Fibroblast of skin of left quadriceps (primary cell): ENCODE measurements at regions not wholly inside any gene's neighbourhood (a gene's known extent, or its start where the extent isn't known, plus 50 kb on each side); places are given as distances from the start of the nearest gene placed in this dataset.

Experiments used
- DNase-seq, 2 experiments: peaks; one replicate each; pipeline ENCODE4 v3.0.0-alpha.2; 2013; ENCODE audit warnings: low read depth in 2 of 2

GRCh38 chr13:40146063-40146462 is 490.6 kb downstream of the COG6 start:
- DNase-seq = no peak

- DNase-seq = no peak
Measured at GRCh38 chr13:40146611-40147117, 491.2 kb downstream of the COG6 start.

GRCh38 chr13:40148101-40148500 is 492.6 kb downstream of the COG6 start:
- no peak for DNase-seq

GRCh38 chr13:40148742-40149141 is 493.3 kb downstream of the COG6 start:
- DNase-seq = no peak

GRCh38 chr13:40149611-40150274 is 494.3 kb downstream of the COG6 start:
- DNase-seq = peak; percentile 33 to 34

- DNase-seq = no peak
Measured at GRCh38 chr13:40151673-40152072, 496.2 kb downstream of the COG6 start.

GRCh38 chr13:40152145-40152544 is 496.7 kb downstream of the COG6 start:
- DNase-seq = peak in 1 of 2 experiments; percentile 15

GRCh38 chr13:40152922-40153321 is 497.5 kb downstream of the COG6 start:
- DNase-seq = no peak

GRCh38 chr13:40153516-40153915 is 498.1 kb downstream of the COG6 start:
- DNase-seq = no peak

- no peak for DNase-seq
Measured at GRCh38 chr13:40155201-40155600, 499.7 kb downstream of the COG6 start.

GRCh38 chr13:40158218-40158617 is 502.8 kb downstream of the COG6 start:
- no peak for DNase-seq

- no peak for DNase-seq
Measured at GRCh38 chr13:40158757-40159156, 503.3 kb downstream of the COG6 start.

- no peak for DNase-seq
Measured at GRCh38 chr13:40159736-40160135, 504.3 kb downstream of the COG6 start.

GRCh38 chr13:40160618-40161350 is 505.3 kb downstream of the COG6 start:
- no peak for DNase-seq

- no peak for DNase-seq
Measured at GRCh38 chr13:40161351-40161810, 505.1 kb downstream of the FOXO1 start.

GRCh38 chr13:40161931-40162330 is 504.5 kb downstream of the FOXO1 start:
- no peak for DNase-seq

- no peak for DNase-seq
Measured at GRCh38 chr13:40163066-40164000, 503.1 kb downstream of the FOXO1 start.

GRCh38 chr13:40164133-40164532 is 502.3 kb downstream of the FOXO1 start:
- DNase-seq = no peak

- DNase-seq = no peak
Measured at GRCh38 chr13:40165316-40165932, 501.0 kb downstream of the FOXO1 start.

- DNase-seq = no peak
Measured at GRCh38 chr13:40167327-40167726, 499.1 kb downstream of the FOXO1 start.

- no peak for DNase-seq
Measured at GRCh38 chr13:40168425-40169166, 497.8 kb downstream of the FOXO1 start.
